ENCODE measurements at regions not wholly inside any gene's neighbourhood (a gene's known extent, or its start where the extent isn't known, plus 50 kb on each side); places are given as distances from the start of the nearest gene placed in this dataset.
"Not testable (repeated sequence)": the region's sequence is repeated elsewhere in the genome, so short reads cannot be mapped to it uniquely, and the experiment has no call there.

- Histone ChIP-seq H3K4me1 (ENCODE audit: control insufficient read depth in 1 of 2, insufficient read depth in 2 of 2, low read length in 2 of 2) (peaks cover 33 to 35% of the 10 kb centered on the region in 2 experiments), H3K79me1 (ENCODE audit: low read length) (peaks cover 21% of the 10 kb centered on the region)
- H3K9ac ChIP-seq (ENCODE audit: low read length); H4K8ac ChIP-seq (ENCODE audit: low read depth, low read length); H4K12ac ChIP-seq (ENCODE audit: low read depth, low read length); H3K18ac ChIP-seq (ENCODE audit: low read length); H2AFZ ChIP-seq (ENCODE audit: insufficient read depth, low read length, poor library complexity); H3K4ac ChIP-seq (ENCODE audit: low read depth, low read length); H2AK5ac ChIP-seq (ENCODE audit: low read length); H3K79me2 ChIP-seq (ENCODE audit: control insufficient read depth, insufficient read depth, low read length, poor library complexity); H3K27ac ChIP-seq (ENCODE audit: low read depth, low read length); H3K23ac ChIP-seq (ENCODE audit: low read length); H3K4me2 ChIP-seq (ENCODE audit: low read length); H3K9me3 ChIP-seq (ENCODE audit: insufficient read depth, low read depth, low read length); H3K4me3 ChIP-seq (ENCODE audit: low read depth, low read length); H3K14ac ChIP-seq (ENCODE audit: low read length); H3K36me3 ChIP-seq (ENCODE audit: control insufficient read depth in 1 of 2, insufficient read depth in 2 of 2, low read length in 2 of 2); H2BK12ac ChIP-seq (ENCODE audit: low read length); H2BK5ac ChIP-seq (ENCODE audit: low read depth, low read length, poor library complexity); H2BK120ac ChIP-seq (ENCODE audit: insufficient read depth, low read length, poor library complexity); H4K91ac ChIP-seq (ENCODE audit: low read depth, low read length); H3K27me3 ChIP-seq (ENCODE audit: insufficient read depth, low read length); DNase-seq: not testable (repeated sequence)
- WGBS (ENCODE audit: extremely low coverage, insufficient coverage, insufficient read length) = no CpG with 5 or more reads among the region's 1 CpG
These were observed 102.3 kb downstream of the SINHCAF start for GRCh38 chr12:31223640-31224039.

- Histone ChIP-seq H4K12ac (ENCODE audit: low read depth, low read length) (no peak overlapping the region), H2AFZ (ENCODE audit: insufficient read depth, low read length, poor library complexity) (no peak overlapping the region), H2BK12ac (ENCODE audit: low read length) (peak overlapping the region; percentile 64), H3K18ac (ENCODE audit: low read length) (no peak overlapping the region), H3K4ac (ENCODE audit: low read depth, low read length) (no peak overlapping the region), H3K4me2 (ENCODE audit: low read length) (no peak overlapping the region), H3K23ac (ENCODE audit: low read length) (no peak overlapping the region), H3K27me3 (ENCODE audit: insufficient read depth, low read length) (no peaks in the 10 kb centered on the region), H3K14ac (ENCODE audit: low read length) (peak overlapping the region; percentile 36), H4K8ac (ENCODE audit: low read depth, low read length) (no peak overlapping the region), H3K79me2 (ENCODE audit: control insufficient read depth, insufficient read depth, low read length, poor library complexity) (no peaks in the 10 kb centered on the region), H3K9ac (ENCODE audit: low read length) (no peak overlapping the region), H2BK5ac (ENCODE audit: low read depth, low read length, poor library complexity) (no peak overlapping the region), H3K4me3 (ENCODE audit: low read depth, low read length) (no peak overlapping the region), H4K91ac (ENCODE audit: low read depth, low read length) (peak overlapping the region; percentile 8), H3K79me1 (ENCODE audit: low read length) (peaks cover 19% of the 10 kb centered on the region), H3K27ac (ENCODE audit: low read depth, low read length) (peak overlapping the region; percentile 8), H2AK5ac (ENCODE audit: low read length) (peak overlapping the region; percentile 24), H3K9me3 (ENCODE audit: insufficient read depth, low read depth, low read length) (peaks cover 2% of the 10 kb centered on the region), H2BK120ac (ENCODE audit: insufficient read depth, low read length, poor library complexity) (no peak overlapping the region), H3K4me1 (ENCODE audit: control insufficient read depth in 1 of 2, insufficient read depth in 2 of 2, low read length in 2 of 2) (peaks cover 28 to 30% of the 10 kb centered on the region in 2 experiments), H3K36me3 (ENCODE audit: control insufficient read depth in 1 of 2, insufficient read depth in 2 of 2, low read length in 2 of 2) (no peaks in the 10 kb centered on the region)
- no peak for DNase-seq
- no CpG with 5 or more reads among the region's 6 CpGs for WGBS (ENCODE audit: extremely low coverage, insufficient coverage, insufficient read length)
These were observed 101.0 kb downstream of the SINHCAF start for GRCh38 chr12:31224768-31225448.

GRCh38 chr12:31225656-31226535 is 100.1 kb downstream of the SINHCAF start:
- no peak overlapping the region for H3K23ac ChIP-seq (ENCODE audit: low read length)
- H3K36me3 ChIP-seq (ENCODE audit: control insufficient read depth in 1 of 2, insufficient read depth in 2 of 2, low read length in 2 of 2) = no peaks in the 10 kb centered on the region
- peaks cover 2% of the 10 kb centered on the region for H3K9me3 ChIP-seq (ENCODE audit: insufficient read depth, low read depth, low read length)
- H4K91ac ChIP-seq (ENCODE audit: low read depth, low read length) = peak overlapping the region; percentile 42
- H3K4me2 ChIP-seq (ENCODE audit: low read length) = no peak overlapping the region
- no peak overlapping the region for H4K8ac ChIP-seq (ENCODE audit: low read depth, low read length)
- H2BK120ac ChIP-seq (ENCODE audit: insufficient read depth, low read length, poor library complexity) = peak overlapping the region; percentile 38
- H2BK12ac ChIP-seq (ENCODE audit: low read length) = peak overlapping the region; percentile 67
- H3K27ac ChIP-seq (ENCODE audit: low read depth, low read length) = peak overlapping the region; percentile 44
- WGBS (ENCODE audit: extremely low coverage, insufficient coverage, insufficient read length) = no CpG with 5 or more reads among the region's 9 CpGs
- H3K4ac ChIP-seq (ENCODE audit: low read depth, low read length) = no peak overlapping the region
- no peaks in the 10 kb centered on the region for H3K79me2 ChIP-seq (ENCODE audit: control insufficient read depth, insufficient read depth, low read length, poor library complexity)
- H3K27me3 ChIP-seq (ENCODE audit: insufficient read depth, low read length) = no peaks in the 10 kb centered on the region
- H3K79me1 ChIP-seq (ENCODE audit: low read length) = peaks cover 14% of the 10 kb centered on the region
- H2BK5ac ChIP-seq (ENCODE audit: low read depth, low read length, poor library complexity) = no peak overlapping the region
- H2AK5ac ChIP-seq (ENCODE audit: low read length) = no peak overlapping the region
- no peak overlapping the region for H3K4me3 ChIP-seq (ENCODE audit: low read depth, low read length)
- H4K12ac ChIP-seq (ENCODE audit: low read depth, low read length) = no peak overlapping the region
- no peak overlapping the region for H3K9ac ChIP-seq (ENCODE audit: low read length)
- no peak for DNase-seq
- no peak overlapping the region for H3K18ac ChIP-seq (ENCODE audit: low read length)
- H3K14ac ChIP-seq (ENCODE audit: low read length) = peak overlapping the region; percentile 15
- H2AFZ ChIP-seq (ENCODE audit: insufficient read depth, low read length, poor library complexity) = no peak overlapping the region
- H3K4me1 ChIP-seq (ENCODE audit: control insufficient read depth in 1 of 2, insufficient read depth in 2 of 2, low read length in 2 of 2) = peaks cover 19 to 21% of the 10 kb centered on the region in 2 experiments

GRCh38 chr12:31226639-31227038 is 99.3 kb downstream of the SINHCAF start:
- peaks cover 19 to 21% of the 10 kb centered on the region in 2 experiments for H3K4me1 ChIP-seq (ENCODE audit: control insufficient read depth in 1 of 2, insufficient read depth in 2 of 2, low read length in 2 of 2)
- H3K9me3 ChIP-seq (ENCODE audit: insufficient read depth, low read depth, low read length) = peaks cover 3% of the 10 kb centered on the region
- no peaks in the 10 kb centered on the region for H3K36me3 ChIP-seq (ENCODE audit: control insufficient read depth in 1 of 2, insufficient read depth in 2 of 2, low read length in 2 of 2)
- peaks cover 14% of the 10 kb centered on the region for H3K79me1 ChIP-seq (ENCODE audit: low read length)
- no peaks in the 10 kb centered on the region for H3K79me2 ChIP-seq (ENCODE audit: control insufficient read depth, insufficient read depth, low read length, poor library complexity)
- WGBS (ENCODE audit: extremely low coverage, insufficient coverage, insufficient read length) = no CpG with 5 or more reads among the region's 10 CpGs
- peak overlapping the region; percentile 38 for H2BK120ac ChIP-seq (ENCODE audit: insufficient read depth, low read length, poor library complexity)
- H3K4ac ChIP-seq (ENCODE audit: low read depth, low read length) = no peak overlapping the region
- H2BK12ac ChIP-seq (ENCODE audit: low read length) = peak overlapping the region; percentile 67
- H3K27ac ChIP-seq (ENCODE audit: low read depth, low read length) = no peak overlapping the region
- no peak overlapping the region for H3K18ac ChIP-seq (ENCODE audit: low read length)
- no peak overlapping the region for H4K12ac ChIP-seq (ENCODE audit: low read depth, low read length)
- peak overlapping the region; percentile 15 for H3K14ac ChIP-seq (ENCODE audit: low read length)
- no peak overlapping the region for H3K23ac ChIP-seq (ENCODE audit: low read length)
- no peak overlapping the region for H4K8ac ChIP-seq (ENCODE audit: low read depth, low read length)
- no peak overlapping the region for H2AFZ ChIP-seq (ENCODE audit: insufficient read depth, low read length, poor library complexity)
- peak overlapping the region; percentile 16 for H2AK5ac ChIP-seq (ENCODE audit: low read length)
- no peak for DNase-seq
- no peak overlapping the region for H2BK5ac ChIP-seq (ENCODE audit: low read depth, low read length, poor library complexity)
- no peak overlapping the region for H3K4me3 ChIP-seq (ENCODE audit: low read depth, low read length)
- peak overlapping the region; percentile 51 for H4K91ac ChIP-seq (ENCODE audit: low read depth, low read length)
- H3K4me2 ChIP-seq (ENCODE audit: low read length) = no peak overlapping the region
- no peak overlapping the region for H3K9ac ChIP-seq (ENCODE audit: low read length)
- no peaks in the 10 kb centered on the region for H3K27me3 ChIP-seq (ENCODE audit: insufficient read depth, low read length)
